HG02938 (cell line): ENCODE measurements at regions not wholly inside any gene's neighbourhood (a gene's known extent, or its start where the extent isn't known, plus 50 kb on each side); places are given as distances from the start of the nearest gene placed in this dataset.
"Not testable (repeated sequence)": the region's sequence is repeated elsewhere in the genome, so short reads cannot be mapped to it uniquely, and the experiment has no call there.

ENCODE experiments used
- ATAC-seq: cut with Tn5 transposase; IDR thresholded peaks from one replicate; pipeline ENCODE4 v1.9.1; 2021; ENCODE audit warnings: mild to moderate bottlenecking, moderate library complexity; ENCODE audit not compliant: unreplicated experiment

- ATAC-seq = no peak
These were observed 688.2 kb downstream of the SI start for GRCh38 chr3:164390046-164390445.

GRCh38 chr3:164387236-164387635 lies 691.1 kb downstream of the SI start:
- no peak for ATAC-seq

- no peak for ATAC-seq
These were observed 698.1 kb downstream of the SI start for GRCh38 chr3:164380156-164380555.

GRCh38 chr3:164377466-164377865 lies 700.8 kb downstream of the SI start:
- no peak for ATAC-seq

- ATAC-seq = no peak
These were observed 702.3 kb downstream of the SI start for GRCh38 chr3:164375995-164376394.

GRCh38 chr3:164375538-164375937 lies 702.8 kb downstream of the SI start:
- no peak for ATAC-seq

- no peak for ATAC-seq
These were observed 706.6 kb downstream of the SI start for GRCh38 chr3:164371681-164372080.

- ATAC-seq = no peak
These were observed 707.3 kb downstream of the SI start for GRCh38 chr3:164370970-164371369.

- ATAC-seq = no peak
These were observed 713.1 kb downstream of the SI start for GRCh38 chr3:164365242-164365641.

GRCh38 chr3:164364111-164364510 lies 714.2 kb downstream of the SI start:
- no peak for ATAC-seq

- no peak for ATAC-seq
These were observed 717.4 kb downstream of the SI start for GRCh38 chr3:164360738-164361406.

GRCh38 chr3:164360078-164360578 lies 718.2 kb downstream of the SI start:
- no peak for ATAC-seq

- no peak for ATAC-seq
These were observed 725.3 kb downstream of the SI start for GRCh38 chr3:164352991-164353390.

- ATAC-seq = no peak
These were observed 727.2 kb downstream of the SI start for GRCh38 chr3:164351131-164351530.

GRCh38 chr3:164342206-164342605 lies 736.1 kb downstream of the SI start:
- not testable (repeated sequence) for ATAC-seq

- no peak for ATAC-seq
These were observed 737.2 kb downstream of the SI start for GRCh38 chr3:164341086-164341485.

GRCh38 chr3:164340273-164340672 lies 738.0 kb downstream of the SI start:
- no peak for ATAC-seq

- ATAC-seq = no peak
These were observed 745.2 kb downstream of the SI start for GRCh38 chr3:164332831-164333802.

GRCh38 chr3:164326714-164327113 lies 751.6 kb downstream of the SI start:
- no peak for ATAC-seq

GRCh38 chr3:164320962-164321361 lies 757.3 kb downstream of the SI start:
- no peak for ATAC-seq

GRCh38 chr3:164306042-164306441 lies 772.3 kb downstream of the SI start:
- no peak for ATAC-seq

GRCh38 chr3:164303894-164304293 lies 774.4 kb downstream of the SI start:
- ATAC-seq = no peak
